RWPE1 (cell line): ENCODE measurements at regions not wholly inside any gene's neighbourhood (a gene's known extent, or its start where the extent isn't known, plus 50 kb on each side); places are given as distances from the start of the nearest gene placed in this dataset.

Source experiments
- CTCF ChIA-PET: fragments of 350-600 bp; sonication (Branson Sonifier 250); formaldehyde crosslinking; extraction: SDS; loops from one replicate; lab custom pipeline; 2021; lab: Yijun Ruan, JAX
- POLR2A ChIA-PET: fragments of 400-600 bp; formaldehyde crosslinking; extraction: SDS; loops from one replicate; lab custom pipeline; 2020; ENCODE audit warnings: antibody characterized with exemption; ENCODE audit not compliant: low non-redundant PET; lab: Yijun Ruan, JAX
- DNase-seq: peaks from one replicate; pipeline ENCODE4 v3.0.0; 2012; ENCODE audit warnings: low spot score
- H3K27ac ChIP-seq: fragments of 450-650 bp; 2 replicates; pipeline ENCODE4 v1.5.1; 2017
- CTCF ChIP-seq: fragments of 450-650 bp; conservative IDR thresholded peaks from 2 replicates; pipeline ENCODE4 v1.5.1; 2017; ENCODE audit warnings: low read depth, mild to moderate bottlenecking

GRCh38 chr6:103680116-103680515, 1179.6 kb downstream of the HACE1 start:
- DNase-seq: no peak
- H3K27ac ChIP-seq: no peak overlapping the region
- ChIA-PET CTCF (no interaction called here), POLR2A (no interaction called here)
- TF ChIP-seq CTCF: no peak

GRCh38 chr6:103677290-103677689, 1182.4 kb downstream of the HACE1 start:
- POLR2A ChIA-PET: no interaction called here
- no peak for TF ChIP-seq CTCF
- no peak overlapping the region for H3K27ac ChIP-seq
- CTCF ChIA-PET: no interaction called here
- no peak for DNase-seq

- no peak for DNase-seq
- H3K27ac ChIP-seq: no peak overlapping the region
- TF ChIP-seq CTCF: no peak
- CTCF ChIA-PET: interaction anchor here (0.6 kb wide), 1 partner anchor 1114 kb away, joined by 3 read pairs; no protein-coding TSS in a partner anchor
- POLR2A ChIA-PET: no interaction called here
Measured at GRCh38 chr6:103675807-103676406, 1183.8 kb downstream of the HACE1 start.

- CTCF ChIA-PET: no interaction called here
- DNase-seq: no peak
- TF ChIP-seq CTCF: no peak
- H3K27ac ChIP-seq: no peak overlapping the region
- POLR2A ChIA-PET: no interaction called here
Measured at GRCh38 chr6:103674790-103675189, 1184.9 kb downstream of the HACE1 start.

GRCh38 chr6:103672169-103672568, 1187.5 kb downstream of the HACE1 start:
- no peak for TF ChIP-seq CTCF
- ChIA-PET POLR2A (no interaction called here), CTCF (no interaction called here)
- no peak for DNase-seq
- H3K27ac ChIP-seq: no peak overlapping the region

- POLR2A ChIA-PET: no interaction called here
- CTCF ChIA-PET: no interaction called here
- no peak for DNase-seq
- no peak overlapping the region for H3K27ac ChIP-seq
- TF ChIP-seq CTCF: no peak
Measured at GRCh38 chr6:103629613-103630012, 1230.1 kb downstream of the HACE1 start.
